T-cell (primary cell): ENCODE measurements at regions not wholly inside any gene's neighbourhood (a gene's known extent, or its start where the extent isn't known, plus 50 kb on each side); places are given as distances from the start of the nearest gene placed in this dataset.

Source experiments
- ATAC-seq, 4 experiments: fragments of 200-7000 bp in 3 of 4; fragments of 150-1000 bp in 1 of 4; cut with Tn5 transposase; replicated peaks in 1 of 4; 1 replicate in 3 of 4; 2 replicates in 1 of 4; pipeline ENCODE4 v1.10.0; 2021; ENCODE audit warnings: moderate library complexity in 3 of 4, mild to moderate bottlenecking in 2 of 4, moderate number of reproducible peaks in 1 of 4
- CTCF ChIA-PET, 2 donors: fragments of 300-600 bp; sonication (Branson Sonifier 250); formaldehyde crosslinking; loops; one replicate each; lab custom pipeline; 2022; ENCODE audit warnings: antibody characterized with exemption in 2 of 2; lab: Charles Lee
- POLR2A ChIA-PET, 2 donors: fragments of 300-600 bp; sonication (Branson Sonifier 250); formaldehyde crosslinking; loops; one replicate each; lab custom pipeline; 2022; ENCODE audit warnings: antibody characterized with exemption in 2 of 2; lab: Charles Lee
- DNase-seq, 35 experiments: peaks; one replicate each; pipeline versions ENCODE4 v3.0.0 to v3.0.0-alpha.2; 2013 to 2023
- H3K27ac ChIP-seq: one replicate; pipeline ENCODE4 v1.5.1; 2013; ENCODE audit warnings: low read length
- H3K27me3 ChIP-seq, 2 experiments: replicated peaks in 1 of 2; 1 replicate in 1 of 2; 2 replicates in 1 of 2; pipeline versions ENCODE4 v1.6.1 to v1.7.0; 2013; ENCODE audit warnings: low read length in 1 of 2, mixed read lengths in 1 of 2; ENCODE audit not compliant: control insufficient read depth in 2 of 2, insufficient read depth in 2 of 2; ENCODE audit errors: extremely low read depth in 1 of 2
- H3K36me3 ChIP-seq, 2 donors: 1 replicate in 1 of 2; 2 replicates in 1 of 2; pipeline versions ENCODE4 v1.6.1 to v1.7.0; 2013; ENCODE audit warnings: low read length in 1 of 2; ENCODE audit not compliant: control insufficient read depth in 2 of 2, insufficient read depth in 1 of 2; ENCODE audit errors: extremely low read depth in 1 of 2
- H3K4me1 ChIP-seq, 2 experiments: 1 replicate in 1 of 2; 2 replicates in 1 of 2; pipeline versions ENCODE4 v1.6.1 to v1.7.0; 2013; ENCODE audit warnings: low read length in 2 of 2, mixed read lengths in 1 of 2; ENCODE audit not compliant: insufficient read depth in 2 of 2, control insufficient read depth in 1 of 2; ENCODE audit errors: extremely low read depth in 1 of 2
- H3K4me3 ChIP-seq, 2 donors: 1 replicate in 1 of 2; 2 replicates in 1 of 2; pipeline versions ENCODE4 v1.5.1 to v1.7.0; 2013; ENCODE audit warnings: mild to moderate bottlenecking in 2 of 2, low read length in 1 of 2, moderate library complexity in 1 of 2; ENCODE audit not compliant: control insufficient read depth in 1 of 2; ENCODE audit errors: extremely low read depth in 1 of 2
- H3K9me3 ChIP-seq: 2 replicates; pipeline ENCODE4 v1.7.0; 2013
- H3K27ac Mint-ChIP-seq, 2 donors: one replicate each; pipeline ENCODE4 v1.8.0; 2020 to 2021; ENCODE audit warnings: mild to moderate bottlenecking in 2 of 2, mixed read lengths in 2 of 2
- H3K27me3 Mint-ChIP-seq, 2 donors: one replicate each; pipeline ENCODE4 v1.8.0; 2021 to 2022; ENCODE audit warnings: mixed read lengths in 2 of 2
- H3K36me3 Mint-ChIP-seq: one replicate; pipeline ENCODE4 v1.8.0; 2021; ENCODE audit warnings: mixed read lengths
- H3K4me1 Mint-ChIP-seq, 3 donors: one replicate each; pipeline ENCODE4 v1.8.0; 2020 to 2022; ENCODE audit warnings: mixed read lengths in 3 of 3, mild to moderate bottlenecking in 1 of 3
- H3K4me3 Mint-ChIP-seq, 3 donors: one replicate each; pipeline ENCODE4 v1.8.0; 2020 to 2022; ENCODE audit warnings: mild to moderate bottlenecking in 3 of 3, mixed read lengths in 3 of 3, moderate library complexity in 3 of 3
- H3K9me3 Mint-ChIP-seq, 3 donors: one replicate each; pipeline ENCODE4 v1.8.0; 2020 to 2022; ENCODE audit warnings: mixed read lengths in 3 of 3
- WGBS: methylation state at CpG from one replicate; pipeline ENCODE4 v1.1.5; 2013; ENCODE audit warnings: missing lambda C conversion rate; ENCODE audit not compliant: insufficient coverage; 5-methylcytosine and 5-hydroxymethylcytosine counted together

- H3K4me1 ChIP-seq: no peaks in the 10 kb centered on the region
- peaks cover 2 to 17% of the 10 kb centered on the region in 2 donors for H3K27me3 Mint-ChIP-seq
- H3K4me3 Mint-ChIP-seq: no peak overlapping the region
- POLR2A ChIA-PET: no interaction called here
- no peak for ATAC-seq
- no peaks in the 10 kb centered on the region for H3K36me3 ChIP-seq
- CTCF ChIA-PET: interaction anchor here in 1 of 2 donors (0.5 to 0.7 kb wide), 2 partner anchors 11 to 24 kb away, joined by 3 to 8 read pairs; no protein-coding TSS in a partner anchor
- no peaks in the 10 kb centered on the region for H3K4me1 Mint-ChIP-seq
- H3K27me3 ChIP-seq: no peaks in the 10 kb centered on the region
- WGBS: no CpG with 5 or more reads among the region's 7 CpGs
- H3K27ac ChIP-seq: no peak overlapping the region
- DNase-seq: no peak
- H3K9me3 ChIP-seq: no peaks in the 10 kb centered on the region
- no peaks in the 10 kb centered on the region for H3K36me3 Mint-ChIP-seq
- H3K9me3 Mint-ChIP-seq: peaks cover 0 to 14% (median 0%) of the 10 kb centered on the region in 3 donors
- H3K4me3 ChIP-seq: no peak overlapping the region
- H3K27ac Mint-ChIP-seq: no peak overlapping the region
Observed at GRCh38 chr1:208821939-208822338, 577.8 kb upstream of the PLXNA2 start.

GRCh38 chr1:208825300-208825699, 581.1 kb upstream of the PLXNA2 start:
- Mint-ChIP-seq H3K27me3 (peaks cover 0 to 10% of the 10 kb centered on the region in 2 donors), H3K9me3 (no peaks in the 10 kb centered on the region), H3K4me1 (no peaks in the 10 kb centered on the region), H3K27ac (no peak overlapping the region), H3K36me3 (no peaks in the 10 kb centered on the region), H3K4me3 (no peak overlapping the region)
- H3K4me3 ChIP-seq: no peak overlapping the region
- no peaks in the 10 kb centered on the region for H3K4me1 ChIP-seq
- DNase-seq (no peak), ATAC-seq (no peak)
- POLR2A ChIA-PET: no interaction called here
- H3K9me3 ChIP-seq: no peaks in the 10 kb centered on the region
- no peak overlapping the region for H3K27ac ChIP-seq
- H3K27me3 ChIP-seq: no peaks in the 10 kb centered on the region
- H3K36me3 ChIP-seq: no peaks in the 10 kb centered on the region
- 40% methylated on average over 1 of the region's 2 CpGs for WGBS
- CTCF ChIA-PET: no interaction called here

GRCh38 chr1:208829595-208829994, 585.4 kb upstream of the PLXNA2 start:
- Histone ChIP-seq H3K27ac (no peak overlapping the region), H3K27me3 (no peaks in the 10 kb centered on the region), H3K4me1 (no peaks in the 10 kb centered on the region), H3K4me3 (no peak overlapping the region), H3K9me3 (no peaks in the 10 kb centered on the region), H3K36me3 (no peaks in the 10 kb centered on the region)
- ChIA-PET CTCF (interaction anchor here in 1 of 2 donors (0.7 kb wide), 1 partner anchor 1411 kb away, joined by 3 read pairs; no protein-coding TSS in a partner anchor), POLR2A (no interaction called here)
- Mint-ChIP-seq H3K9me3 (no peaks in the 10 kb centered on the region), H3K4me1 (no peaks in the 10 kb centered on the region), H3K27me3 (peaks cover 2 to 19% of the 10 kb centered on the region in 2 donors), H3K27ac (no peak overlapping the region), H3K4me3 (no peak overlapping the region), H3K36me3 (no peaks in the 10 kb centered on the region)
- WGBS: 63% methylated on average over 4 of the region's 5 CpGs
- ATAC-seq (no peak), DNase-seq (no peak)

GRCh38 chr1:208834381-208835096, 590.4 kb upstream of the PLXNA2 start:
- ATAC-seq (no peak), DNase-seq (no peak)
- H3K27me3 Mint-ChIP-seq: peaks cover 5 to 8% of the 10 kb centered on the region in 2 donors
- H3K9me3 Mint-ChIP-seq: no peaks in the 10 kb centered on the region
- H3K27ac ChIP-seq: no peak overlapping the region
- H3K4me3 ChIP-seq: no peak overlapping the region
- no peaks in the 10 kb centered on the region for H3K27me3 ChIP-seq
- no peaks in the 10 kb centered on the region for H3K36me3 Mint-ChIP-seq
- 50% methylated on average over 3 of the region's 11 CpGs for WGBS
- no peaks in the 10 kb centered on the region for H3K4me1 ChIP-seq
- ChIA-PET CTCF (no interaction called here), POLR2A (no interaction called here)
- H3K27ac Mint-ChIP-seq: no peak overlapping the region
- no peaks in the 10 kb centered on the region for H3K9me3 ChIP-seq
- no peaks in the 10 kb centered on the region for H3K4me1 Mint-ChIP-seq
- no peaks in the 10 kb centered on the region for H3K36me3 ChIP-seq
- no peak overlapping the region for H3K4me3 Mint-ChIP-seq

- H3K27me3 ChIP-seq: no peaks in the 10 kb centered on the region
- WGBS: 67% methylated on average over 2 of the region's 6 CpGs
- no peaks in the 10 kb centered on the region for H3K36me3 ChIP-seq
- Mint-ChIP-seq H3K27me3 (peaks cover 5 to 8% of the 10 kb centered on the region in 2 donors), H3K36me3 (no peaks in the 10 kb centered on the region), H3K9me3 (no peaks in the 10 kb centered on the region), H3K27ac (no peak overlapping the region), H3K4me3 (no peak overlapping the region), H3K4me1 (no peaks in the 10 kb centered on the region)
- no peak overlapping the region for H3K27ac ChIP-seq
- DNase-seq (no peak), ATAC-seq (no peak)
- no peaks in the 10 kb centered on the region for H3K9me3 ChIP-seq
- POLR2A ChIA-PET: no interaction called here
- CTCF ChIA-PET: no interaction called here
- no peaks in the 10 kb centered on the region for H3K4me1 ChIP-seq
- no peak overlapping the region for H3K4me3 ChIP-seq
Observed at GRCh38 chr1:208835097-208835463, 590.9 kb upstream of the PLXNA2 start.

GRCh38 chr1:208835781-208836180, 591.6 kb upstream of the PLXNA2 start:
- Mint-ChIP-seq H3K36me3 (no peaks in the 10 kb centered on the region), H3K27me3 (peaks cover 5 to 12% of the 10 kb centered on the region in 2 donors), H3K4me3 (no peak overlapping the region), H3K4me1 (no peaks in the 10 kb centered on the region), H3K9me3 (no peaks in the 10 kb centered on the region), H3K27ac (no peak overlapping the region)
- H3K4me1 ChIP-seq: no peaks in the 10 kb centered on the region
- DNase-seq (no peak), ATAC-seq (no peak)
- no peak overlapping the region for H3K27ac ChIP-seq
- CTCF ChIA-PET: no interaction called here
- H3K4me3 ChIP-seq: no peak overlapping the region
- no peaks in the 10 kb centered on the region for H3K9me3 ChIP-seq
- H3K27me3 ChIP-seq: no peaks in the 10 kb centered on the region
- POLR2A ChIA-PET: no interaction called here
- H3K36me3 ChIP-seq: no peaks in the 10 kb centered on the region

GRCh38 chr1:208837242-208837641, 593.1 kb upstream of the PLXNA2 start:
- no peak for DNase-seq
- no peak overlapping the region for H3K4me3 Mint-ChIP-seq
- no peak overlapping the region for H3K27ac ChIP-seq

More at GRCh38 chr1:208837242-208837641, 593.1 kb upstream of the PLXNA2 start:
- Histone ChIP-seq H3K27me3 (peaks cover 0 to 7% of the 10 kb centered on the region in 2 experiments), H3K4me3 (no peak overlapping the region), H3K4me1 (no peaks in the 10 kb centered on the region), H3K9me3 (no peaks in the 10 kb centered on the region), H3K36me3 (no peaks in the 10 kb centered on the region)
- ChIA-PET CTCF (no interaction called here), POLR2A (no interaction called here)
- ATAC-seq: no peak
- Mint-ChIP-seq H3K27me3 (peaks cover 5 to 13% of the 10 kb centered on the region in 2 donors), H3K27ac (no peak overlapping the region), H3K4me1 (no peaks in the 10 kb centered on the region), H3K36me3 (no peaks in the 10 kb centered on the region), H3K9me3 (no peaks in the 10 kb centered on the region)
